ENCODE measurements at regions not wholly inside any gene's neighbourhood (a gene's known extent, or its start where the extent isn't known, plus 50 kb on each side); places are given as distances from the start of the nearest gene placed in this dataset.

GRCh38 chr1:219460896-219461815, 151.7 kb downstream of the ZC3H11B start:
- H3K4me2 ChIP-seq (ENCODE audit: low read length), result 0 out of 2 replicates have a peak overlapping the region, but pooled peaks have one; percentile 19
- intact Hi-C loops (cut with micrococcal nuclease; ENCODE audit: unreplicated experiment), result no loop called here
- no TSS peak for BruUV-seq (replicated peaks)

GRCh38 chr1:219460081-219460895, 152.6 kb downstream of the ZC3H11B start:
- no TSS peak for BruUV-seq (replicated peaks)
- intact Hi-C loops (cut with micrococcal nuclease; ENCODE audit: unreplicated experiment), result no loop called here

More at GRCh38 chr1:219460896-219461815, 151.7 kb downstream of the ZC3H11B start:
- ChIA-PET POLR2A (no interaction called here), CTCF (ENCODE audit: unreplicated experiment) (no interaction called here)
- Histone ChIP-seq H3K4me3 (ENCODE audit: low read depth, low read length, poor library complexity, severe bottlenecking) (no peak overlapping the region), H3K9me2 (ENCODE audit: insufficient read depth, low read length) (no peaks in the 10 kb centered on the region), H3K27ac (ENCODE audit: low read depth, low read length, poor library complexity, severe bottlenecking) (no peak overlapping the region), H4K20me1 (ENCODE audit: insufficient read depth, low read length) (no peaks in the 10 kb centered on the region), H2AFZ (ENCODE audit: low read length) (peak overlapping the region; percentile 41), H3K36me3 (ENCODE audit: insufficient read depth, low read length) (no peaks in the 10 kb centered on the region), H3K4me1 (ENCODE audit: insufficient read depth, low read length, poor library complexity, severe bottlenecking) (no peaks in the 10 kb centered on the region), H3K79me2 (ENCODE audit: insufficient read depth, low read depth, low read length) (no peaks in the 10 kb centered on the region), H3K9me3 (ENCODE audit: low read length) (no peaks in the 10 kb centered on the region)
- DNase-seq (ENCODE audit: low spot score), result peak; percentile 10
- TF ChIP-seq EZH2phosphoT487 (IDR thresholded peaks at IDR 0.05; ENCODE audit: borderline replicate concordance, low read depth, low read length) (no peak), CTCF (conservative IDR thresholded peaks at IDR 0.05; ENCODE audit: low read length) (no peak)

More at GRCh38 chr1:219460081-219460895, 152.6 kb downstream of the ZC3H11B start:
- ChIA-PET CTCF (ENCODE audit: unreplicated experiment) (no interaction called here), POLR2A (no interaction called here)
- 0 out of 2 replicates have a peak overlapping the region, but pooled peaks have one; percentile 41 for H2AFZ ChIP-seq (ENCODE audit: low read length)
- H3K9me2 ChIP-seq (ENCODE audit: insufficient read depth, low read length), result no peaks in the 10 kb centered on the region
- H3K4me3 ChIP-seq (ENCODE audit: low read depth, low read length, poor library complexity, severe bottlenecking), result no peak overlapping the region
- no peak for DNase-seq (ENCODE audit: low spot score)
- H3K79me2 ChIP-seq (ENCODE audit: insufficient read depth, low read depth, low read length), result no peaks in the 10 kb centered on the region
- H3K4me2 ChIP-seq (ENCODE audit: low read length), result 0 out of 2 replicates have a peak overlapping the region, but pooled peaks have one; percentile 19
- H4K20me1 ChIP-seq (ENCODE audit: insufficient read depth, low read length), result no peaks in the 10 kb centered on the region
- H3K4me1 ChIP-seq (ENCODE audit: insufficient read depth, low read length, poor library complexity, severe bottlenecking), result no peaks in the 10 kb centered on the region
- no peaks in the 10 kb centered on the region for H3K9me3 ChIP-seq (ENCODE audit: low read length)
- H3K36me3 ChIP-seq (ENCODE audit: insufficient read depth, low read length), result no peaks in the 10 kb centered on the region
- TF ChIP-seq CTCF (conservative IDR thresholded peaks at IDR 0.05; ENCODE audit: low read length), result no peak
- no peak for TF ChIP-seq EZH2phosphoT487 (IDR thresholded peaks at IDR 0.05; ENCODE audit: borderline replicate concordance, low read depth, low read length)
- no peak overlapping the region for H3K27ac ChIP-seq (ENCODE audit: low read depth, low read length, poor library complexity, severe bottlenecking)
